ENCODE measurements at regions not wholly inside any gene's neighbourhood (a gene's known extent, or its start where the extent isn't known, plus 50 kb on each side); places are given as distances from the start of the nearest gene placed in this dataset.

DNA sequence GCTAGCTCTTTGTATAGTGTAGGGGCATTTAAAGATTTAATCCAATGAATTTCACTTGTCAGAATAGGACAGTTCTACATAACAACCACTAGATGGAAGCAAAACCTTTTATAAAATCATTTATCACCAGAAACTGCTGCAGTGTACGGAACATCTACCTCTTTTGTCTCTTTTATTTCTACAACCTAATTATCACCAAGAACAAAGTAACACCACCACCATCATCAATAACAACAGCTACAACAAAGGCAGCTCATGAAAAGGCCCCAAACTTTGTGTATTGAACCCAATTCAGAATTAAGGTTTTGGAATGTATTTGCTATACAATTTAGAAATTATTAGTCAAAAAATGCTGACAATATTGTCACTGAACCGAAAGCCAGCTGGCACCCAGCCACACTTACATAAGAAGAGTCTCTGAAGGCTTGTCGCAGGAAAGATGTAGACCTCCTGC is 260.9 kb upstream of the RPS6KA3 start:
- H3K9me3 ChIP-seq = no peaks in the 10 kb centered on the region
- H3K27me3 ChIP-seq = peaks cover 21% of the 10 kb centered on the region
- TF ChIP-seq, protein P1, sequence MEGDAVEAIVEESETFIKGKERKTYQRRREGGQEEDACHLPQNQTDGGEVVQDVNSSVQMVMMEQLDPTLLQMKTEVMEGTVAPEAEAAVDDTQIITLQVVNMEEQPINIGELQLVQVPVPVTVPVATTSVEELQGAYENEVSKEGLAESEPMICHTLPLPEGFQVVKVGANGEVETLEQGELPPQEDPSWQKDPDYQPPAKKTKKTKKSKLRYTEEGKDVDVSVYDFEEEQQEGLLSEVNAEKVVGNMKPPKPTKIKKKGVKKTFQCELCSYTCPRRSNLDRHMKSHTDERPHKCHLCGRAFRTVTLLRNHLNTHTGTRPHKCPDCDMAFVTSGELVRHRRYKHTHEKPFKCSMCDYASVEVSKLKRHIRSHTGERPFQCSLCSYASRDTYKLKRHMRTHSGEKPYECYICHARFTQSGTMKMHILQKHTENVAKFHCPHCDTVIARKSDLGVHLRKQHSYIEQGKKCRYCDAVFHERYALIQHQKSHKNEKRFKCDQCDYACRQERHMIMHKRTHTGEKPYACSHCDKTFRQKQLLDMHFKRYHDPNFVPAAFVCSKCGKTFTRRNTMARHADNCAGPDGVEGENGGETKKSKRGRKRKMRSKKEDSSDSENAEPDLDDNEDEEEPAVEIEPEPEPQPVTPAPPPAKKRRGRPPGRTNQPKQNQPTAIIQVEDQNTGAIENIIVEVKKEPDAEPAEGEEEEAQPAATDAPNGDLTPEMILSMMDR (IDR thresholded peaks at IDR 0.05) = no peak
- H3K36me3 ChIP-seq = no peaks in the 10 kb centered on the region
- no peaks in the 10 kb centered on the region for H3K4me1 ChIP-seq (ENCODE audit: control insufficient read depth in 1 of 2, insufficient read depth in 1 of 2, low read depth in 1 of 2, low read length in 1 of 2)
- no peak overlapping the region for H3K27ac ChIP-seq
- no peak overlapping the region for H3K4me3 ChIP-seq (ENCODE audit: low read depth in 1 of 2, low read length in 1 of 2)

DNA sequence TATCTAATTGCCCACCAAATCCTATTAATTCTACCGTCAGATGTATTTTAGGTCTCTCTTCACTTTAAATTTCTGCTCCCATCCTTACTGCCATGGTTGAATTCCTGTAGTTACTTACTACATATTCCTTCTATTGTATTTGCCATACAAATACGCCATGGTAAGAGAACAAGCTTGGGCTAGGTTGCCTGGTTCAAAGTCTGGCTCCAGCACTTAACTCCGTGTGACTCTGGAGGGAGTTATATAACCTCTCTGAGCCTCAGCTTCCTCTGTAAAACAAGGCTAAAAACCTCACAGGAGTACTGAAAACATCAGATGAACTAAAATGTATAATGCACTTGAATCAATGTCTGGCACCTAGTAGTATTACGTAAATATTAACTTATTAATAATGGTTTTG is 260.3 kb upstream of the RPS6KA3 start:
- H3K36me3 ChIP-seq = no peaks in the 10 kb centered on the region
- H3K4me1 ChIP-seq (ENCODE audit: control insufficient read depth in 1 of 2, insufficient read depth in 1 of 2, low read depth in 1 of 2, low read length in 1 of 2) = no peaks in the 10 kb centered on the region
- H3K9me3 ChIP-seq = no peaks in the 10 kb centered on the region
- peaks cover 21% of the 10 kb centered on the region for H3K27me3 ChIP-seq
- no peak overlapping the region for H3K4me3 ChIP-seq (ENCODE audit: low read depth in 1 of 2, low read length in 1 of 2)
- TF ChIP-seq, protein P1 (IDR thresholded peaks at IDR 0.05) = no peak
- H3K27ac ChIP-seq = no peak overlapping the region

DNA sequence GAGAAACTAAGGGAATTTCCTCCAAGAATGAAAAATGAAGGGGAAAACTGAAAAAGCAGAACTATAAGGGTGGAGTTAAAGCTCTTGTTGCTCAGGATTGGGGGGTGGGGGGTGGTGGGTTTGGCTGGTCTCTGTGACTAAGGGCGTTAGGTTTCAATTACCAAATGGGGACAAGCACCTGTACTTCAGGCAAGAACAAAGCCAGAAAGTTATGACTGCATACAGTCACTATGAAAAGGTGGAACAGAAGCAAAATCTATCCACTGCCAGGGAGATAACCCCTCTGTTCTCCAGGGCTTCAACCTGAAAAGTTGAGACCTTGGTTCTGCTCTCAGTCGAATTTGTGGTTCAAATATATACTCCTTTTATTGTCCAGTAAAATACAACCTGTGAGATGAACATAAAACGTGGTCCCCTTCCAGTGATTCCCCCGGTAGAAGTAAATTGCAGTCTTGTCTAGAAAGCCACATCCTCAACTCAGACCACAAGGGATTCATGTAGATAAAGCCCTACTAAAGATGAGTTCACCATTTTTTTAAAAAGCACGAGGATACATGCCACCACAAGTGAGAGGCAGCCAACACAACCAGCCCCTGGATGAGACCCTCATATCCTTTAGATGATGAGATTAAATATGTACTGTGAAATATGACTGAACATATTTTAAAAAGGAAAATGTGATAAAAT is 257.1 kb upstream of the RPS6KA3 start:
- TF ChIP-seq, protein P1 (IDR thresholded peaks at IDR 0.05) = no peak
- H3K27me3 ChIP-seq = peaks cover 12% of the 10 kb centered on the region
- no peaks in the 10 kb centered on the region for H3K36me3 ChIP-seq
- no peak overlapping the region for H3K4me3 ChIP-seq (ENCODE audit: low read depth in 1 of 2, low read length in 1 of 2)
- no peak overlapping the region for H3K27ac ChIP-seq
- H3K4me1 ChIP-seq (ENCODE audit: control insufficient read depth in 1 of 2, insufficient read depth in 1 of 2, low read depth in 1 of 2, low read length in 1 of 2) = no peaks in the 10 kb centered on the region
- H3K9me3 ChIP-seq = no peaks in the 10 kb centered on the region

DNA sequence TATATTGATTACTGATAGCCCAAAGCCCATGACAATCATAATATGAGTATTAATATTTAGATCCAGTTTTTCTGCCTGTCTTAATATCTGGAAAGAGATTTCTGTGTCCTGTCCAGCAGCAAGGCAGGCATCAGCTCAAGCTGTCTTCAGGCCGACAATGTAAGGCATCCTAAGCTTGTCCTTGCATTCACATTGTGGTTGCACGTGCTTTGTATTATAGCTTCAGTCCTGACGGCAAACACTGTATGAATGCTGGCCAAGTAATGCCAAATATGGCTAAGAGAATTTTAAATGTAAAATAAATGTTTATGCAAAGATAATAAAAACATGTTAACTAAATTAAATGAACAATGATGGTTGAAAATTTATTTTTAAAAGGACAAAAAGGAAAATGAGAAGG is 255.7 kb upstream of the RPS6KA3 start:
- TF ChIP-seq, protein P1 (IDR thresholded peaks at IDR 0.05) = no peak
- Histone ChIP-seq H3K27me3 (no peaks in the 10 kb centered on the region), H3K4me3 (ENCODE audit: low read depth in 1 of 2, low read length in 1 of 2) (no peak overlapping the region), H3K4me1 (ENCODE audit: control insufficient read depth in 1 of 2, insufficient read depth in 1 of 2, low read depth in 1 of 2, low read length in 1 of 2) (no peaks in the 10 kb centered on the region), H3K9me3 (no peaks in the 10 kb centered on the region), H3K27ac (no peak overlapping the region), H3K36me3 (no peaks in the 10 kb centered on the region)

DNA sequence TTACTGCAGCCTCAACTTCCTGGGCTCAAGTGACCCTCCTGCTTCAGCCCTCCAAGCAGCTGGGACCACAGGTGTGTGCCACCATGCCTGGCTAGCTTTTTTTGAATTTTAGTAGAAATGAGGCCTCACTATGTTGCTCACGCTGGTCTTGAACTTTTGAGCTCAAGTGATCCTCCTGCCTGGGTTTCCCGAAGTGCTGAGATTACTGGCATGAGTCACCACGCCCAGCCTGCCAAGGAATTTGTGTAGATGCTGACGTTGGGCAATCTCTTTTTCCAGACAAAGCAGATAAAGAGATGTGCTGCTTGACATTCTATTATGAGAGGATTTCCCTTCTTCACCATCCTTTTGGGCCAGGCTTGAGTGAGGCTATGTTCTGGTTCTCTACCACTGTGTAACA is 254.5 kb upstream of the RPS6KA3 start:
- Histone ChIP-seq H3K9me3 (no peaks in the 10 kb centered on the region), H3K27ac (no peak overlapping the region), H3K4me3 (ENCODE audit: low read depth in 1 of 2, low read length in 1 of 2) (no peak overlapping the region), H3K27me3 (no peaks in the 10 kb centered on the region), H3K4me1 (ENCODE audit: control insufficient read depth in 1 of 2, insufficient read depth in 1 of 2, low read depth in 1 of 2, low read length in 1 of 2) (peaks cover 0 to 4% of the 10 kb centered on the region in 2 experiments), H3K36me3 (no peaks in the 10 kb centered on the region)
- TF ChIP-seq, protein P1 (IDR thresholded peaks at IDR 0.05) = no peak
